K562 (cell line): ENCODE measurements at regions not wholly inside any gene's neighbourhood (a gene's known extent, or its start where the extent isn't known, plus 50 kb on each side); places are given as distances from the start of the nearest gene placed in this dataset.

Source experiments
- ATAC-seq: fragments of 200-7000 bp; cut with Tn5 transposase; 3 replicates; pipeline ENCODE4 v1.9.1; 2020; ENCODE audit warnings: moderate library complexity
- BruUV-seq: library from RNA; stranded (reverse); fragments of 400-500 nt; replicated peaks from 2 replicates; lab custom pipeline; 2021; lab: Mats Ljungman, UMichigan
- CTCF ChIA-PET: fragments of 300-600 bp; formaldehyde crosslinking; extraction: SDS; loops from one replicate; lab custom pipeline; 2021; ENCODE audit warnings: low intra/inter-chr PET ratio; lab: Yijun Ruan, JAX
- POLR2A ChIA-PET: fragments of 300-600, 350-650 bp; sonication (Branson Sonifier 250); formaldehyde crosslinking; extraction: SDS; loops from one replicate; lab custom pipeline; 2021; ENCODE audit warnings: antibody characterized with exemption, inconsistent platforms; lab: Yijun Ruan, JAX
- DNase-seq, 4 experiments: peaks; one replicate each; pipeline versions ENCODE4 v3.0.0 to v3.0.0-alpha.2; 2011 to 2018; ENCODE audit warnings: low spot score in 3 of 4, mixed read lengths in 3 of 4; ENCODE audit errors: extremely low read depth in 1 of 4
- FAIRE-seq: peaks from 2 replicates; lab custom pipeline; 2011; peaks lifted over from hg19 to GRCh38; lab: Jason Lieb, UNC
- H2AFZ ChIP-seq: 2 replicates; pipeline ENCODE4 v1.6.0; 2011; ENCODE audit warnings: low read depth, low read length, control low read depth, inconsistent platforms
- H3K27ac ChIP-seq: fragments of 200-600 bp; 3 replicates; pipeline ENCODE4 v1.8.0; 2011; ENCODE audit warnings: low read depth, mild to moderate bottlenecking, control low read depth, inconsistent platforms, low read length, moderate library complexity, mixed read lengths; ENCODE audit errors: extremely low read depth
- H3K27me3 ChIP-seq, 2 experiments: fragments of 300-600 bp in 1 of 2; 2 replicates in 1 of 2; 3 replicates in 1 of 2; pipeline versions ENCODE4 v1.6.0 to v1.8.0; 2011; ENCODE audit warnings: inconsistent platforms in 2 of 2, low read length in 2 of 2, mild to moderate bottlenecking in 1 of 2, mixed read lengths in 1 of 2, moderate library complexity in 1 of 2; ENCODE audit not compliant: control insufficient read depth in 2 of 2, insufficient read depth in 2 of 2
- H3K36me3 ChIP-seq: fragments of 300-600 bp; 3 replicates; pipeline ENCODE4 v1.8.0; 2011; ENCODE audit warnings: mild to moderate bottlenecking, low read length, inconsistent platforms; ENCODE audit not compliant: control insufficient read depth, insufficient read depth
- H3K4me1 ChIP-seq, 2 experiments: fragments of 200-600 bp in 1 of 2; replicated peaks in 1 of 2; 2 replicates in 1 of 2; 3 replicates in 1 of 2; pipeline versions ENCODE4 v1.5.1 to v1.8.0; 2011; ENCODE audit warnings: inconsistent platforms in 2 of 2, low read length in 2 of 2, mild to moderate bottlenecking in 1 of 2, mixed read lengths in 1 of 2, moderate library complexity in 1 of 2; ENCODE audit not compliant: control insufficient read depth in 2 of 2, insufficient read depth in 2 of 2
- H3K4me2 ChIP-seq: 2 replicates; pipeline ENCODE4 v1.6.1; 2011; ENCODE audit warnings: low read length, control low read depth, inconsistent platforms, mixed read lengths; ENCODE audit not compliant: insufficient read depth
- H3K4me3 ChIP-seq: fragments of 200-600 bp; sonication (generic), shearing (Covaris generic); 2 replicates; pipeline ENCODE4 v1.5.1; 2016; ENCODE audit warnings: control low read depth, inconsistent platforms
- H3K79me2 ChIP-seq: fragments of 200-600 bp; 3 replicates; pipeline ENCODE4 v1.8.0; 2011; ENCODE audit warnings: low read length, inconsistent platforms; ENCODE audit not compliant: control insufficient read depth, insufficient read depth
- H3K9ac ChIP-seq, 2 experiments: 2 replicates each; pipeline versions ENCODE4 v1.6.0 to v1.6.1; 2011; ENCODE audit warnings: low read depth in 2 of 2, low read length in 2 of 2, control low read depth in 1 of 2, inconsistent platforms in 1 of 2, mild to moderate bottlenecking in 1 of 2, mixed read lengths in 1 of 2; ENCODE audit not compliant: insufficient read depth in 1 of 2
- H3K9me1 ChIP-seq: one replicate; pipeline ENCODE4 v1.6.0; 2011; ENCODE audit warnings: inconsistent platforms, mild to moderate bottlenecking, low read length, moderate library complexity; ENCODE audit not compliant: control insufficient read depth, insufficient read depth
- H3K9me3 ChIP-seq: replicated peaks from 2 replicates; pipeline ENCODE4 v1.5.1; 2011; ENCODE audit warnings: low read depth, low read length, inconsistent platforms; ENCODE audit not compliant: control insufficient read depth, insufficient read depth
- H4K20me1 ChIP-seq: replicated peaks from 2 replicates; pipeline ENCODE4 v1.6.1; 2011; ENCODE audit warnings: low read length, inconsistent platforms, mixed read lengths; ENCODE audit not compliant: control insufficient read depth, insufficient read depth
- JUND ChIP-seq, 2 experiments: IDR thresholded peaks; 2 replicates in 1 of 2; 3 replicates in 1 of 2; pipeline ENCODE4 v1.6.1; 2011; ENCODE audit warnings: borderline replicate concordance in 2 of 2, low read depth in 2 of 2, low read length in 2 of 2, improper control_type of control experiment in 1 of 2, missing biosample characterization in 1 of 2, missing genetic modification characterization in 1 of 2, missing genetic modification reagents in 1 of 2
- MEIS2 ChIP-seq: fragments of 450-650 bp; IDR thresholded peaks from 2 replicates; pipeline ENCODE4 v1.6.1; 2014; ENCODE audit warnings: mild to moderate bottlenecking; ENCODE audit not compliant: partially characterized antibody
- ZNF561 ChIP-seq: fragments of 450-650 bp; formaldehyde crosslinking; conservative IDR thresholded peaks from 2 replicates; pipeline ENCODE4 v1.4.0; 2020; ENCODE audit warnings: mild to moderate bottlenecking, moderate library complexity
- WGBS: fragments of 100-300 bp; shearing (Covaris generic); methylation state at CpG from one replicate; pipeline ENCODE4 v1.1.6; 2016; ENCODE audit warnings: low coverage, mixed read lengths; ENCODE audit not compliant: insufficient coverage; ENCODE audit errors: missing lambda C conversion rate; 5-methylcytosine and 5-hydroxymethylcytosine counted together
- in situ Hi-C: fragments of 300-500 bp; cut with MboI; formaldehyde crosslinking; loops from 4 replicates; pipeline ENCODE4 v1.15.0; 2018; ENCODE audit warnings: inconsistent platforms, mixed read lengths
- intact Hi-C: fragments of 100-400 bp; cut with micrococcal nuclease; formaldehyde crosslinking; loops from 2 replicates; pipeline ENCODE4 v1.14.2; 2022
- TF ChIP-seq, protein P1 (sequence below): fragments of 450-650 bp; IDR thresholded peaks from 2 replicates; pipeline ENCODE4 v1.6.1; 2016
- TF ChIP-seq, protein P2 (sequence below): IDR thresholded peaks from 3 replicates; pipeline ENCODE4 v1.6.1; 2011; ENCODE audit warnings: borderline replicate concordance, mild to moderate bottlenecking; ENCODE audit not compliant: insufficient read length, insufficient read depth

DNA sequence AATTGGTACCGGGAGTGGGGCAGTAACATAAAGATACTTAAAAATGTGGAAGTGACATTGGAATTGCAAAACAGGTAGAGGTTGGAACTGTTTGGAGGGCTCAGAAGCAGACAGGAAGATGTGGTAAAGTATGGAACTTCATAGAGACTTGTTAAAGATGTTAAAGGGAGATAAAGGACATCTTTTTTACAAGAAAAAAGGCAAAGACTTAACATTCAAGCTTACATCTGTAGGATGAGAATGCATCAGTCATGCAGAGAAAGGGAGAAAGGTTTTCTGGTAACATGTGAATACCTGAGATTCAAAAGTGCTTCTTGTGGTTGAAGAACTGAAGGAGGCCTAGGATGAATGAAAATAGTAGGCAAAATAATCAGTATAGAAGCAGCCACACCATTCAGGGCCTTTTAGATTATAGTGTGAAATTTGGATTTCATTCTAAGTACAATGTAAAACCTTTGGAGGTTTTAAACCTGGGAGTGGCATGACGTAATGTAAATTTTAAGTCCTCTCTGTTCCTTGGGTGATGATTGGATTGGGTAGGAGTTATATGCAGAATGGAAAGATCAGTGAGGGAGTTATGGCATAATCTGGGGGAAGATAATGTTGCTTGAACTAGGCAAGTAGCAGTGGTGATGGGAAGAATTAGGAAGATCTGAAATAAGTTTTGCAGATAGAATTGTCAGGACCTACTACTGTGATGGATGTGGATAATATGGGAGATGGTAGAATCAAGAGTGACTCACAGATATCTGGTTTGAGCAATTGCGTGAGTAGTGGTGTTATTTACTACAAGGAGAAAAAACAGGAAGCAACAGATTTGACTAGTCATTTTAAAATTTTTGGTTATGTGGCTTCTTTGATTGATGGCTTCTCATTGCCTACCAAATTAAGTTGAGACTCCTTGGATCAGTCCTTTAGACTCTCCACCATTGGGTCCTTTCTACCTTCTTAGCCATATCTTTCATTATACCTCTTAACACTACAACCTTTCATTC, 138.7 kb downstream of the VSIG4 start:
- no peak for ATAC-seq
- no peak overlapping the region for H3K4me2 ChIP-seq
- no TSS peak for BruUV-seq
- H2AFZ ChIP-seq, result no peak overlapping the region
- H3K36me3 ChIP-seq, result no peaks in the 10 kb centered on the region
- no peak overlapping the region for H3K9ac ChIP-seq
- intact Hi-C loops (no loop called here), in situ Hi-C loops (no loop called here)
- ChIA-PET CTCF (no interaction called here), POLR2A (no interaction called here)
- H3K9me1 ChIP-seq, result no peaks in the 10 kb centered on the region
- H3K9me3 ChIP-seq, result no peaks in the 10 kb centered on the region
- no peaks in the 10 kb centered on the region; a peak in 1 of 5 replicates for H3K4me1 ChIP-seq
- H3K27me3 ChIP-seq, result no peaks in the 10 kb centered on the region
- no peak for FAIRE-seq
- H3K4me3 ChIP-seq, result no peak overlapping the region
- TF ChIP-seq, protein P1, sequence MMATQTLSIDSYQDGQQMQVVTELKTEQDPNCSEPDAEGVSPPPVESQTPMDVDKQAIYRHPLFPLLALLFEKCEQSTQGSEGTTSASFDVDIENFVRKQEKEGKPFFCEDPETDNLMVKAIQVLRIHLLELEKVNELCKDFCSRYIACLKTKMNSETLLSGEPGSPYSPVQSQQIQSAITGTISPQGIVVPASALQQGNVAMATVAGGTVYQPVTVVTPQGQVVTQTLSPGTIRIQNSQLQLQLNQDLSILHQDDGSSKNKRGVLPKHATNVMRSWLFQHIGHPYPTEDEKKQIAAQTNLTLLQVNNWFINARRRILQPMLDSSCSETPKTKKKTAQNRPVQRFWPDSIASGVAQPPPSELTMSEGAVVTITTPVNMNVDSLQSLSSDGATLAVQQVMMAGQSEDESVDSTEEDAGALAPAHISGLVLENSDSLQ, result peak; percentile 63
- TF ChIP-seq ZNF561 (no peak), JUND (IDR thresholded peaks at IDR 0.05; ENCODE audit: borderline replicate concordance, low read depth, low read length) (peak; percentile 14; the same call in 1 of the 2 replicates), JUND (tag; IDR thresholded peaks at IDR 0.05; ENCODE audit: borderline replicate concordance, low read depth, low read length) (no peak), MEIS2 (peak; percentile 74)
- TF ChIP-seq, protein P2, sequence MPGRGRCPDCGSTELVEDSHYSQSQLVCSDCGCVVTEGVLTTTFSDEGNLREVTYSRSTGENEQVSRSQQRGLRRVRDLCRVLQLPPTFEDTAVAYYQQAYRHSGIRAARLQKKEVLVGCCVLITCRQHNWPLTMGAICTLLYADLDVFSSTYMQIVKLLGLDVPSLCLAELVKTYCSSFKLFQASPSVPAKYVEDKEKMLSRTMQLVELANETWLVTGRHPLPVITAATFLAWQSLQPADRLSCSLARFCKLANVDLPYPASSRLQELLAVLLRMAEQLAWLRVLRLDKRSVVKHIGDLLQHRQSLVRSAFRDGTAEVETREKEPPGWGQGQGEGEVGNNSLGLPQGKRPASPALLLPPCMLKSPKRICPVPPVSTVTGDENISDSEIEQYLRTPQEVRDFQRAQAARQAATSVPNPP, result no peak
- WGBS, result 37% methylated on average over 3 of the region's 3 CpGs
- no peak for DNase-seq
- no peaks in the 10 kb centered on the region for H3K79me2 ChIP-seq
- no peaks in the 10 kb centered on the region for H4K20me1 ChIP-seq
- H3K27ac ChIP-seq, result no peak overlapping the region
